Stomach (tissue), 4 donors: ENCODE measurements at regions not wholly inside any gene's neighbourhood (a gene's known extent, or its start where the extent isn't known, plus 50 kb on each side); places are given as distances from the start of the nearest gene placed in this dataset.

Experiments
- CTCF ChIP-seq, 7 experiments: fragments of 450-650 bp in 4 of 7; fragments of 200-600 bp in 3 of 7; sonication (generic) in 3 of 7; IDR thresholded peaks; one replicate each; pipeline ENCODE4 v1.5.1; 2016 to 2019; ENCODE audit warnings: antibody characterized with exemption in 7 of 7, control low read depth in 2 of 7, mild to moderate bottlenecking in 1 of 7
- EP300 ChIP-seq: sonication (generic); formaldehyde crosslinking; IDR thresholded peaks from one replicate; pipeline ENCODE4 v1.6.1; 2017; ENCODE audit warnings: antibody characterized with exemption
- POLR2A ChIP-seq, 4 donors: fragments of 450-650 bp; IDR thresholded peaks; one replicate each; pipeline ENCODE4 v1.6.1; 2016; ENCODE audit warnings: antibody characterized with exemption in 4 of 4, control low read depth in 2 of 4, mild to moderate bottlenecking in 1 of 4, moderate library complexity in 1 of 4
- POLR2AphosphoS5 ChIP-seq, 3 donors: sonication (generic); formaldehyde crosslinking; IDR thresholded peaks; one replicate each; pipeline ENCODE4 v1.6.1; 2016; ENCODE audit warnings: antibody characterized with exemption in 3 of 3

- TF ChIP-seq CTCF (IDR thresholded peaks at IDR 0.05): no peak
- TF ChIP-seq POLR2A (IDR thresholded peaks at IDR 0.05): no peak
- no peak for TF ChIP-seq EP300
- no peak for TF ChIP-seq POLR2AphosphoS5 (IDR thresholded peaks at IDR 0.05)
These were observed 485.4 kb downstream of the FRK start for GRCh38 chr6:115575285-115575684.
